HEK293T (cell line): ENCODE measurements at regions not wholly inside any gene's neighbourhood (a gene's known extent, or its start where the extent isn't known, plus 50 kb on each side); places are given as distances from the start of the nearest gene placed in this dataset.

Source experiments
- ARNT ChIP-seq: fragments of 450-650 bp; IDR thresholded peaks from 2 replicates; pipeline ENCODE4 v1.6.1; 2017; ENCODE audit warnings: mild to moderate bottlenecking
- ELF4 ChIP-seq: fragments of 450-650 bp; IDR thresholded peaks from 2 replicates; pipeline ENCODE4 v1.6.1; 2017; ENCODE audit warnings: antibody characterized with exemption
- FOXA1 ChIP-seq: fragments of 450-650 bp; IDR thresholded peaks from 2 replicates; pipeline ENCODE4 v1.6.1; 2016; ENCODE audit warnings: mild to moderate bottlenecking
- LEF1 ChIP-seq: fragments of 450-650 bp; IDR thresholded peaks from 2 replicates; pipeline ENCODE4 v1.6.1; 2017; ENCODE audit warnings: mild to moderate bottlenecking, borderline replicate concordance
- SUZ12 ChIP-seq: fragments of 450-650 bp; IDR thresholded peaks from 2 replicates; pipeline ENCODE4 v1.6.1; 2016; ENCODE audit warnings: mild to moderate bottlenecking
- TARDBP ChIP-seq: fragments of 450-650 bp; IDR thresholded peaks from 2 replicates; pipeline ENCODE4 v1.6.1; 2016

DNA sequence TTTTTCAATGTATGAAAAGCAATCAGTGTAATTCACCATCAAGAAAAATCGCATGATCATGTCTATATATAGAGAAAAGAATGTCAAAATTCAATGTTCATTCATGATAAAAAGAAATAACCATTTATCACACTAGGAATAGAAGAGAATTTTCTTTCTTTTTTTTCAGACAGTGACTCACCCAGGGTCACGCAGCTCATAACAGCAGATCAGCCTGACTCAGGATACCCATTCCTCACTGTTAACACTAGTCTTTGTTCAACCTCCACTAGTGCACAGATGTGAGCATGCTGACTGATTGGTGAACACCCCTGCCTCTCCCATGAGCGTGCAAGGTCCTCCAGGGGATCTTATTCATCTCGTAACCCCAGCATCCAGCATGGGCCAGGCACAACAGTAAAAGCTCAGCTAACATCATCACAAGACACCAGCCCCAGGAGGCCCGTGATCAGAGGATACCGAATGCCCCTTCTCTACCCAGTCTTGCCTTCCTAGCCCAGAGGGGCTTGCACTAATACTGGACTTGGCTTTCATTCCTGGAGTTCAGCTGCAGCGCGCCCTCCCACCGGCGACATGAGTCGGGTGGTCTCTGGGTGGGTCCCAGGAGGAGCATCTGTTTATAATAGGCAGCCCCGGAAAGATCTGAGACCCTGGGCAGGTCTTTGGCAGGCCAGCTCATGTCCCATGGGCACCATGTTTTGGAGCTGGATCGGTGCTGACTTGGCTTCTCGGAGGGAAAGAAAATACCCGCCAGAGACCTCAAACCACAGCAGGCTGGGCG, 539.5 kb upstream of the SLC10A2 start:
- TF ChIP-seq FOXA1 (no peak), LEF1 (no peak), TARDBP (no peak), ELF4 (no peak), SUZ12 (no peak), ARNT (no peak)
